Muscle of leg (tissue), 3 donors: ENCODE measurements at regions not wholly inside any gene's neighbourhood (a gene's known extent, or its start where the extent isn't known, plus 50 kb on each side); places are given as distances from the start of the nearest gene placed in this dataset.

Experiments used
- DNase-seq: peaks from one replicate; pipeline ENCODE4 v3.0.0; 2013
- H3K27ac ChIP-seq: one replicate; pipeline ENCODE4 v1.5.1; 2013; ENCODE audit warnings: mild to moderate bottlenecking, low read length, control low read depth
- H3K27me3 ChIP-seq: one replicate; pipeline ENCODE4 v1.6.1; 2013; ENCODE audit warnings: low read length; ENCODE audit not compliant: control insufficient read depth, insufficient read depth
- H3K36me3 ChIP-seq: one replicate; pipeline ENCODE4 v1.6.1; 2013; ENCODE audit warnings: low read length; ENCODE audit not compliant: control insufficient read depth, insufficient read depth
- H3K4me1 ChIP-seq: one replicate; pipeline ENCODE4 v1.6.1; 2013; ENCODE audit warnings: low read length; ENCODE audit not compliant: control insufficient read depth, insufficient read depth
- H3K4me3 ChIP-seq: one replicate; pipeline ENCODE4 v1.5.1; 2013; ENCODE audit warnings: low read length, control low read depth
- H3K9me3 ChIP-seq: replicated peaks from 2 replicates; pipeline ENCODE4 v1.6.1; 2013; ENCODE audit warnings: low read depth, low read length; ENCODE audit not compliant: control insufficient read depth
- WGBS: methylation state at CpG from one replicate; pipeline ENCODE4 v1.1.5; 2013; ENCODE audit warnings: missing lambda C conversion rate; ENCODE audit not compliant: insufficient coverage; 5-methylcytosine and 5-hydroxymethylcytosine counted together

DNA sequence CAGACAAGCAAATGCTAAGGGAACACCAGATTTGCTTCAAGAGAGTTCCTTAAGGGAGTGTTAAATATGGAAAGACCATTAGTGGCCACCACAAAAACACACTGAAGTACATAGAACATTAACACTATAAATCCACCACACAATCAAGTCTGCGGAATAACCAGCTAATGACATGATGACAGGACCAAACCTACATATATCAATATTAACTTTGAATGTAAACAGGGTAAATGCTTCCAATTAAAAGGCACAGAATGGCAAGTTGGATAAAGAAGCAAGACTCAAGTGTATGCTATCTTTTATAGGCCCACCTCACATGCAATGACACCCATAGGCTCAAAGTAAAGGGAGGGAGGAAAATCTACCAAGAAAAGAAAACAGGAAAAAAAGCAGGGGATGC, 291.3 kb downstream of the COG6 start:
- no peak for DNase-seq
- H3K9me3 ChIP-seq, result no peaks in the 10 kb centered on the region
- WGBS, result no CpG with 5 or more reads among the region's 1 CpG
- peaks cover 5% of the 10 kb centered on the region for H3K4me1 ChIP-seq
- no peak overlapping the region for H3K4me3 ChIP-seq
- no peak overlapping the region for H3K27ac ChIP-seq
- no peaks in the 10 kb centered on the region for H3K27me3 ChIP-seq
- no peaks in the 10 kb centered on the region for H3K36me3 ChIP-seq

DNA sequence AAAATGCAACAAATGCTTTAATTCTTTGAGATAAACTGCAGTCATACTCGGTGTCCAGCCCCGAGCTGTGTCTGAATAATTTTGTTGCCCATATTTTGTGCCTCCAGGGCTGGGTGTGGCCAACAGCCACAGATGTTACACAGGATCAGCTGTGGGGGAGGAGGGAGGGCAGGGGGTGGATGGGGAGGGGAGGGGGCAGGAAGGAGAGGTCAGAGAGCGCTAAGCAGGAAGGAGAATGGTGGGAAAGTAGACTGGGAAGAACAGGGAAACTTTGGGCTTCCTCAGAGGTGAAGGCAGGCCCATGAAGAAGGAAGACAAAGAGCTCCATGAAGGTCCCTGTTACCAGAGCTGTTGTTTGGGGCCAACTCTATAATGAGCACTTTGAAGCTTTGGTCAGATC, 295.8 kb downstream of the COG6 start:
- WGBS, result 78% methylated on average over 1 of the region's 3 CpGs
- DNase-seq, result no peak
- Histone ChIP-seq H3K36me3 (no peaks in the 10 kb centered on the region), H3K9me3 (no peaks in the 10 kb centered on the region), H3K27ac (peak overlapping the region; percentile 33), H3K27me3 (no peaks in the 10 kb centered on the region), H3K4me1 (peaks cover 6% of the 10 kb centered on the region), H3K4me3 (no peak overlapping the region)

DNA sequence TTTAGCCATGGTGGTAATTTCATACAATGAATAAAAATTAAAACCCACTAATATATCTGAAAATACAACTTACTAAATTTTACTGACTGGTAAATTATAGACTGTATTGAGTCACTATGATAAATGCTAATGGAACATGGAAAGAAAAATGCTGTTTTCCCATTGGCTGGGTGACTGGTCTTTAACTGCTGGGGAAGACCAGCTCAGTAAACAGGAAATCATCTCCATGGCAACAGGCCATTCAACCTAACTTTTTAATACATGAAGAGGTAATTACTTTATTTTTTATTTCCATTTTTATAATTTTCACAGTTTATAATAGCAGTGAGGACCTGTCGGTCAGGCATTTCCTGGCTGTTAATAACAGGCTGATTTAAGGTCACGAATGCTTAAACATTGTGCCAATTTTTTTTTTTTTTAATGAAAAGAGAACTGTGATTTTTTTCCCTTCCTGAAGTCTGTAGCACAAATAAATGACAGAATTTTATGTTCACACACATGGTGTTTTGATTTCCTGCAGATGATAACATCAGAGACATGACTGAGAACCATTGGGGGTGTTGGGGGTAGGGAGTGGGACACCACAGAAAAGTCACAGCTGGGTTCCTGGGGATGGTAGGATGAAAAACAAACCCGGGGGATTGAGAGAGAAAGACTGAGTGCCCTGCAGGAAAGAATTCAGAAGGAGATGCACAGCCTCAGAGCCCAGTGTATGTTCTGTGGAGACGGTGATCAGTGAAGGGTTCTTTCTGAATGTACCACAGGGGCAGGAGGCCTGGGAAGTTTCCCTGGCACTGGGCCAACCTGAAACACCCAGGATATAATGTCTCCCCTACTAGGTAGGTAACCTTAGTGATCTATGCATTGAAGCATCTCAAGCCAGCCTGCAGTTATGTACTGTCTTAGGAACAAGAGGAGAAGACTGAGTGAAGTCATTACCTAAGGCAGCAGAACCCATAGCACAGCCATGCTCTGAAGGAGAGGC, 297.1 kb downstream of the COG6 start:
- Histone ChIP-seq H3K4me3 (no peak overlapping the region), H3K4me1 (peaks cover 6% of the 10 kb centered on the region), H3K27ac (peak overlapping the region; percentile 67), H3K36me3 (no peaks in the 10 kb centered on the region), H3K27me3 (no peaks in the 10 kb centered on the region), H3K9me3 (no peaks in the 10 kb centered on the region)
- 58% methylated on average over 2 of the region's 4 CpGs for WGBS
- DNase-seq, result peak; percentile 92

DNA sequence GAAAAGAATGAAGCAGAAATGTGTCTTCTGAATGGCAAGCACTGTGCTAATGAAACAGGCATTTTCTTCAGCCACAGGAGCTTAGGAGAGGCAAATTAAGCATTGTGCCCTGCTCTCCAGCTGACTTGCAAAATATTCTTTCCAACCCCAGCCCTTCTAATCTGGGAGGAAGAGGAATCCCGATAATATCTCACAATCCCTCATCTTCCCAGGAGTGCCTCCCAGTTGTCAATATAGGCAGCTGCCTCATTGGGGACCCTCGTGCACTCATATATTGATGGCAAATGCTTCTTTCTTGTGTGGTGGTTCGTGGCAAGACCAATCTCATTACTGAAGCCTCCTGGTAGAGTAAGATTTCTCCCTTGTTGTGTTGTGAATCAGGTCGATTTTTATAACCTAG, 299.0 kb downstream of the COG6 start:
- Histone ChIP-seq H3K36me3 (no peaks in the 10 kb centered on the region), H3K4me1 (peaks cover 6% of the 10 kb centered on the region), H3K27me3 (no peaks in the 10 kb centered on the region), H3K9me3 (no peaks in the 10 kb centered on the region), H3K27ac (no peak overlapping the region), H3K4me3 (no peak overlapping the region)
- no peak for DNase-seq
- no CpG with 5 or more reads among the region's 4 CpGs for WGBS

DNA sequence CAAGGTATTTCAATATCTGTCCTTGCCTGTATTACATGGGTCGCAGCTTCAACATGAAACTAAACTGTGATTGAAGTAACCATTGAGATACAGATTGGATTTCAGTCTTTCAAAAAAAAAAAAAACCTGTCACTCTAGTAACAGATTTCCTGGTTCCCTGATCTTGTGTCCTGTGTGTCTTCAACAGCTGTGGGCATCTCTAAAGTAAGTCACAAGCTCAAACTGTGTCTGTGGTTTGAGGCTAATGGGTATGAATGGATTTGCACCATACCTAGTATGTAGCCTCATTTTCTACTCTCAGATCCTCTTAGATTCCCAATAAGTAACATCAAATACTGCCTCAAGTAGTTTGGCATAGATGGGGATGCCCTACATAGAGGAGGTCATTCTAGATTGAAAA, 300.1 kb downstream of the COG6 start:
- Histone ChIP-seq H3K9me3 (no peaks in the 10 kb centered on the region), H3K4me3 (no peak overlapping the region), H3K4me1 (peaks cover 8% of the 10 kb centered on the region), H3K27me3 (no peaks in the 10 kb centered on the region), H3K27ac (no peak overlapping the region), H3K36me3 (no peaks in the 10 kb centered on the region)
- no peak for DNase-seq
- WGBS, result no CpG with 5 or more reads among the region's 1 CpG

DNA sequence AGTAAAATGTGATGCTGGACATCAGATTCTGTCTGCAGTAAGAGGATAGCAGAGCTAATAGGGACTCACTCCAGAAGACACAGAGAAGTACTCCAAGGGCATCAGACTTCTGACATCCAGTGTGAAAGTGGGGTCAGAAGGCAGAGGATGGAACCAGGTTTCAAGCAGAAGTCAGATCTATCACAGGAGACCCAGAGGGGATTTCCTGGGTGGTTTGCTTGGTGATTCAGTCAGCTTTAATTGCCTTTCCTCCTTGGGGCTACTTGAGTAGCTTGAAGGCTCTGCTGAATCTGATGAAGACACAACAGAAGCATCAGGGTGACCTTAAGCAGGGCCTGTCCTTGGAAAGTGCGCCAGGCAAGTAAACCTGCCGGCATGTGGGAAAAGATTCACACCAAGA, 300.6 kb downstream of the COG6 start:
- WGBS, result 83% methylated on average over 1 of the region's 2 CpGs
- Histone ChIP-seq H3K4me1 (peaks cover 8% of the 10 kb centered on the region), H3K36me3 (no peaks in the 10 kb centered on the region), H3K27me3 (no peaks in the 10 kb centered on the region), H3K9me3 (no peaks in the 10 kb centered on the region), H3K4me3 (no peak overlapping the region), H3K27ac (no peak overlapping the region)
- DNase-seq, result no peak

DNA sequence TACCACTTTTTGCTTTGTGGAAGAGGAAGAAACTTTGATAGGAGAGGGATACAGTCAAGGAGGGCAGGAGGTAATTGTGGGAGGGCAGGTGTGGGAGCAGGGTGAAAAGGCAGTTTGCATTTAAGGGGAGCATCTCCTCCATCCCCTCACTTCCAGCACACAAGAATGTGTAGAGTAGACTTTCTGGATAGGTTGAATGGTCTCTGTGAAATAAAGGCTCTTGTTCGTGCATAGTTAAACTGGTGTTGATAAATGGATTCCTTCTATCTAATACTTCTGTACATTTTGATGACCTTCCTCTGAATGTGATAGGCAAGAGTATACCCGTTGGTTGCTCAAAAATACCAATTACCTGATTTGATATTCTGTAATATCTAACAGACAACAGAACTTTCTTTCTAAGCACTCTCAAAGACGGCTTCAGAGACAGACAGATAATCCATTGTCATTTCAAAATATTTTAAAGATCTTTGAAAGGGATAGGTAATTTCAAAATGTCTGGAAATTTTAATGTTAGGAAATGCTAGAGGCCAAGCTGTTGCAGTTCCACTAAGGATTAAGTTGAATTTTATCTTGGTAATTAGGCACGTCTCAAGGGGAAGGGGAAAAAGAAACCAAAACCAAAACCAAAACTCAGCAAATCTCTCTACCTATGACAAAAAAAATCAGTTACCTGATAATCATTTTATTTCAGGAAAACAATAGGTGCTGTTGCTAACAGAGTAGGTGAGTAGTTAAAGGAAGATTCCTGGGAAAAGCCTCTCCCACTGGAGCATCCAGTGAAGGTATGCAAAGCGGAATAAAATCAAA, 302.6 kb downstream of the COG6 start:
- no peak for DNase-seq
- Histone ChIP-seq H3K27ac (no peak overlapping the region), H3K9me3 (no peaks in the 10 kb centered on the region), H3K27me3 (no peaks in the 10 kb centered on the region), H3K4me1 (peaks cover 4% of the 10 kb centered on the region), H3K36me3 (no peaks in the 10 kb centered on the region), H3K4me3 (no peak overlapping the region)
- no CpG with 5 or more reads among the region's 5 CpGs for WGBS

DNA sequence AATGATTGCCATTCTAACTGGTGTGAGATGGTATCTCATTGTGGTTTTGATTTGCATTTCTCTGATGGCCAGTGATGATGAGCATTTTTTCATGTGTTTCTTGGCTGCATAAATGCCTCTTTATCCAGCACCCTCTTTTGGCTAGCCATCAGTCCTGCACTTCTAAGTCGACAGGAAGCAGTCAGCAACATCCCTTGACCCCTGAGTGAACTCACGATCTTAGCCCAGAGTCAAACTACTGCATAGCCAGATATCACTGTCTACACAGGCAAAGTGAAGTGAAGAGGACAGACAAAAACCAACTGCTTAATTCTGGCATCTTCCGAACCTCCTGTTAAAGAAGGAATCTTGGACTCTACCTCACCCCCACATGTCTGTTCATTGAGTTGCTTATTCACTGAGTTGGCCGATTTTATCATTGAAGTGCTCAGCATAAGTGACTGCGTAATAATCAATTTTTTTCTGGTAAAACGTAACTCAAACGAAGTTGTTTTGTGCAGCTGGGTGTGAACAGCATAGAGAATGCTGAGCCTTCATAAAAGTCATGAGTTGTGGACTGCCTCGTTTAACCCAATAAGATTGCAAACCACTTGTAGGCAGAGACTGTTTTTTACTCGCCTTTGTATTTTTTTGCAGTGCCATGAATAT, 304.2 kb downstream of the COG6 start:
- no peaks in the 10 kb centered on the region for H3K27me3 ChIP-seq
- H3K9me3 ChIP-seq, result no peaks in the 10 kb centered on the region
- no peak overlapping the region for H3K27ac ChIP-seq
- DNase-seq, result peak; percentile 16
- no peaks in the 10 kb centered on the region for H3K36me3 ChIP-seq
- H3K4me1 ChIP-seq, result peaks cover 5% of the 10 kb centered on the region
- WGBS, result 41% methylated on average over 3 of the region's 9 CpGs
- no peak overlapping the region for H3K4me3 ChIP-seq

DNA sequence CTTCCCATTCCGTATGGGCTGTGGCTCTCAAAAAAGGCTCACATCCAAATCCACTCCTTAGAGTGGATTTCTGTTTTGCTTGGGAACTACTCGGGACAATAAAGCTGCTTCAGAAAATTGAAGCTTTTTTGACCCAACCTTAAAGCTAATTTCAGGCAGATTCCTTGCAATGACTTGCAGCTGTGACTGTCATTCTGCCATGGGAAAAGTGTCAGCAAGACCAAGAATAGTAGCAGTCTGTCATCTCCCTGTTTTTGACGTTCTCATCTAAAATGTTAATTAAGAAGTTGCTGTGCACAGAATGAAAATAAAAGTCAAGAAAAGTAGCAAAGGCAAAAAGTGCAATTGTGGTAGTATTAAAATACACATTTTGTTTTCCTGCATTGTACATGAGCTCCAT, 304.7 kb downstream of the COG6 start:
- Histone ChIP-seq H3K27me3 (no peaks in the 10 kb centered on the region), H3K27ac (no peak overlapping the region), H3K4me1 (peaks cover 5% of the 10 kb centered on the region), H3K4me3 (no peak overlapping the region), H3K9me3 (no peaks in the 10 kb centered on the region), H3K36me3 (no peaks in the 10 kb centered on the region)
- no CpG with 5 or more reads among the region's 3 CpGs for WGBS
- peak; percentile 53 for DNase-seq

DNA sequence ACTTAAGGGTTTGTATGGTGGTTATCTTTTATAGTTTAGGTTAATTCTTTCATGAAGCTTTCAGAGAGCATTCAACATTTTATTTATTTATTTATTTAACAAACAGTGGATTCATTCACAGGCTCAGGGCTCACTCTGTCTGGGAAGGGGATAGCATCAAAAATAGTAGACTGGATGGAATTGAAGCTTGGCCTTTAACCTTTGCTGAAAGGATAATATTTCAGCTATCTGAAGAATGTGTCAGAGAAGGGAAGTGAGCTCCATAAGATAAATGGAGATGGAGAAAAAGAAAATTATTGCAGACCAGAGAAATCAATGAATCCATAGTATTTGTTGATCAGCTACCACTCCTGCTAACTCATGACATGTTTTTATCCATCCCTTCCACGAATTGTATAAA, 305.6 kb downstream of the COG6 start:
- peaks cover 5% of the 10 kb centered on the region for H3K4me1 ChIP-seq
- no peak for DNase-seq
- no peaks in the 10 kb centered on the region for H3K36me3 ChIP-seq
- no peaks in the 10 kb centered on the region for H3K27me3 ChIP-seq
- H3K4me3 ChIP-seq, result no peak overlapping the region
- H3K9me3 ChIP-seq, result no peaks in the 10 kb centered on the region
- WGBS, result no CpG with 5 or more reads among the region's 1 CpG
- H3K27ac ChIP-seq, result no peak overlapping the region
